Omental fat pad (tissue), 3 donors: ENCODE measurements at regions not wholly inside any gene's neighbourhood (a gene's known extent, or its start where the extent isn't known, plus 50 kb on each side); places are given as distances from the start of the nearest gene placed in this dataset.

Source experiments
- ATAC-seq: fragments of 150-250 bp; one replicate; pipeline ENCODE4 v1.9.1; 2016; ENCODE audit warnings: mild to moderate bottlenecking, moderate library complexity; ENCODE audit not compliant: low FRiP score
- DNase-seq: peaks from one replicate; pipeline ENCODE4 v3.0.0-alpha.2; 2019; ENCODE audit warnings: low spot score
- CTCF ChIP-seq, 3 donors: fragments of 450-650 bp; IDR thresholded peaks; one replicate each; pipeline ENCODE4 v1.5.1; 2016 to 2017; ENCODE audit warnings: antibody characterized with exemption in 3 of 3, mild to moderate bottlenecking in 3 of 3, moderate library complexity in 2 of 3

- no peak for ATAC-seq
- no peak for TF ChIP-seq CTCF (IDR thresholded peaks at IDR 0.05)
Measured at GRCh38 chr3:113105093-113105449, 106.3 kb upstream of the BOC start.

GRCh38 chr3:113105966-113106660 lies 105.2 kb upstream of the BOC start:
- TF ChIP-seq CTCF (IDR thresholded peaks at IDR 0.05): no peak
- no peak for ATAC-seq
- DNase-seq: no peak

More at GRCh38 chr3:113105093-113105449, 106.3 kb upstream of the BOC start:
- no peak for DNase-seq

GRCh38 chr3:113110267-113110666 lies 101.1 kb upstream of the BOC start:
- no peak for TF ChIP-seq CTCF (IDR thresholded peaks at IDR 0.05)
- DNase-seq (no peak), ATAC-seq (no peak)

GRCh38 chr3:113111011-113111707 lies 100.2 kb upstream of the BOC start:
- no peak for TF ChIP-seq CTCF (IDR thresholded peaks at IDR 0.05)
- DNase-seq (no peak), ATAC-seq (no peak)

- no peak for TF ChIP-seq CTCF (IDR thresholded peaks at IDR 0.05)
- DNase-seq (no peak), ATAC-seq (no peak)
Measured at GRCh38 chr3:113113361-113113760, 98.0 kb upstream of the BOC start.

- ATAC-seq (peak; percentile 87), DNase-seq (no peak)
- no peak for TF ChIP-seq CTCF (IDR thresholded peaks at IDR 0.05)
Measured at GRCh38 chr3:113117511-113118234, 93.7 kb upstream of the BOC start.
